OCI-LY1 (cell line): ENCODE measurements at regions not wholly inside any gene's neighbourhood (a gene's known extent, or its start where the extent isn't known, plus 50 kb on each side); places are given as distances from the start of the nearest gene placed in this dataset.
"Not testable (repeated sequence)": the region's sequence is repeated elsewhere in the genome, so short reads cannot be mapped to it uniquely, and the experiment has no call there.

Experiments
- H2AFZ ChIP-seq: fragments of 200-600 bp; sonication (generic), shearing (Covaris generic); 2 replicates; pipeline ENCODE4 v1.6.0; 2014; ENCODE audit warnings: antibody characterized with exemption, mild to moderate bottlenecking, low read length
- H3F3A ChIP-seq: fragments of 200-600 bp; sonication (generic), shearing (Covaris generic); 2 replicates; pipeline ENCODE4 v1.6.0; 2014; ENCODE audit warnings: mild to moderate bottlenecking, antibody characterized with exemption, low read length, moderate library complexity; ENCODE audit not compliant: insufficient read depth
- H3K27ac ChIP-seq: fragments of 200-600 bp; sonication (generic); 2 replicates; pipeline ENCODE4 v1.5.1; 2014; ENCODE audit warnings: low read length, mixed run types, mild to moderate bottlenecking, low read depth; ENCODE audit not compliant: poor library complexity, severe bottlenecking
- H3K27me3 ChIP-seq: fragments of 200-600 bp; sonication (generic); 2 replicates; pipeline ENCODE4 v1.6.0; 2014; ENCODE audit warnings: antibody characterized with exemption, mild to moderate bottlenecking, low read length, moderate library complexity; ENCODE audit not compliant: insufficient read depth
- H3K36me3 ChIP-seq: fragments of 200-600 bp; sonication (generic); 2 replicates; pipeline ENCODE4 v1.6.1; 2014; ENCODE audit warnings: mild to moderate bottlenecking, antibody characterized with exemption, low read length, moderate library complexity, mixed read lengths; ENCODE audit not compliant: insufficient read depth
- H3K4me1 ChIP-seq: fragments of 200-600 bp; sonication (generic); 2 replicates; pipeline ENCODE4 v1.5.1; 2014; ENCODE audit warnings: mild to moderate bottlenecking, low read length, moderate library complexity; ENCODE audit not compliant: insufficient read depth, severe bottlenecking
- H3K4me2 ChIP-seq: fragments of 200-600 bp; sonication (generic), shearing (Covaris generic); 2 replicates; pipeline ENCODE4 v1.6.1; 2014; ENCODE audit warnings: low read length
- H3K4me3 ChIP-seq: fragments of 200-600 bp; sonication (generic); 2 replicates; pipeline ENCODE4 v1.5.1; 2014; ENCODE audit warnings: low read length, low read depth, mild to moderate bottlenecking, mixed read lengths; ENCODE audit not compliant: poor library complexity, severe bottlenecking
- H3K79me2 ChIP-seq: fragments of 200-600 bp; shearing (Covaris generic); 2 replicates; pipeline ENCODE4 v1.6.1; 2016; ENCODE audit warnings: mixed run types, low read length, mixed read lengths; ENCODE audit not compliant: insufficient read depth
- H3K9ac ChIP-seq: fragments of 200-600 bp; sonication (generic), shearing (Covaris generic); 2 replicates; pipeline ENCODE4 v1.6.1; 2014; ENCODE audit warnings: mild to moderate bottlenecking, low read length, mixed read lengths
- H3K9me2 ChIP-seq: fragments of 200-600 bp; sonication (generic), shearing (Covaris generic); 2 replicates; pipeline ENCODE4 v1.6.1; 2014; ENCODE audit warnings: low read depth, mild to moderate bottlenecking, low read length, mixed read lengths
- H3K9me3 ChIP-seq: fragments of 200-600 bp; shearing (Covaris generic); 2 replicates; pipeline ENCODE4 v1.6.1; 2014; ENCODE audit warnings: low read length, mixed read lengths
- H4K20me1 ChIP-seq: fragments of 200-600 bp; sonication (generic), shearing (Covaris generic); 2 replicates; pipeline ENCODE4 v1.6.0; 2016; ENCODE audit warnings: mild to moderate bottlenecking, low read length; ENCODE audit not compliant: insufficient read depth
- CTCF ChIP-seq: fragments of 200-600 bp; sonication (generic), shearing (Covaris generic); IDR thresholded peaks from 2 replicates; pipeline ENCODE4 v1.5.1; 2017; ENCODE audit warnings: mild to moderate bottlenecking, antibody characterized with exemption, low read length, moderate library complexity, mixed read lengths
- EZH2 ChIP-seq: fragments of 200-600 bp; sonication (generic), shearing (Covaris generic); IDR thresholded peaks from 2 replicates; pipeline ENCODE4 v1.8.0; 2017; ENCODE audit warnings: borderline replicate concordance, mixed run types, mild to moderate bottlenecking, antibody characterized with exemption, low read length, moderate library complexity, mixed read lengths

GRCh38 chr3:178359728-178360127 is 176.5 kb upstream of the KCNMB2 start:
- H3K9ac ChIP-seq, result no peak overlapping the region
- no peak overlapping the region for H3K27ac ChIP-seq
- H3K4me3 ChIP-seq, result no peak overlapping the region
- H3K9me3 ChIP-seq, result no peaks in the 10 kb centered on the region
- H3K79me2 ChIP-seq, result no peaks in the 10 kb centered on the region
- no peak for TF ChIP-seq EZH2
- no peak for TF ChIP-seq CTCF
- H3K4me1 ChIP-seq, result no peaks in the 10 kb centered on the region
- H3K9me2 ChIP-seq, result no peaks in the 10 kb centered on the region
- no peaks in the 10 kb centered on the region for H3K27me3 ChIP-seq
- H4K20me1 ChIP-seq, result no peaks in the 10 kb centered on the region
- no peak overlapping the region for H3K4me2 ChIP-seq
- H3F3A ChIP-seq, result no peaks in the 10 kb centered on the region
- H3K36me3 ChIP-seq, result no peaks in the 10 kb centered on the region
- H2AFZ ChIP-seq, result no peak overlapping the region

- H3K4me1 ChIP-seq, H2AFZ ChIP-seq, H3K79me2 ChIP-seq, H3K4me2 ChIP-seq, H3K36me3 ChIP-seq, H3F3A ChIP-seq, H3K9me2 ChIP-seq, H3K27ac ChIP-seq, H3K27me3 ChIP-seq, H3K9ac ChIP-seq, H3K4me3 ChIP-seq, H3K9me3 ChIP-seq, H4K20me1 ChIP-seq: not testable (repeated sequence)
These were observed 173.2 kb upstream of the KCNMB2 start for GRCh38 chr3:178363048-178363447.

- Histone ChIP-seq H3K9ac (no peak overlapping the region), H3K27me3 (no peaks in the 10 kb centered on the region), H2AFZ (no peak overlapping the region), H3K4me2 (no peak overlapping the region), H3K36me3 (no peaks in the 10 kb centered on the region), H3K27ac (no peak overlapping the region), H3K4me3 (no peak overlapping the region), H3K9me3 (no peaks in the 10 kb centered on the region), H3K4me1 (no peaks in the 10 kb centered on the region), H4K20me1 (no peaks in the 10 kb centered on the region), H3K9me2 (no peaks in the 10 kb centered on the region), H3F3A (no peaks in the 10 kb centered on the region), H3K79me2 (no peaks in the 10 kb centered on the region)
- TF ChIP-seq CTCF (no peak), EZH2 (no peak)
These were observed 168.2 kb upstream of the KCNMB2 start for GRCh38 chr3:178367817-178368617.

- H3K4me1 ChIP-seq, result no peaks in the 10 kb centered on the region
- TF ChIP-seq EZH2 (no peak), CTCF (no peak)
These were observed 167.2 kb upstream of the KCNMB2 start for GRCh38 chr3:178369006-178369405.

More at GRCh38 chr3:178369006-178369405, 167.2 kb upstream of the KCNMB2 start:
- H3K36me3 ChIP-seq, result no peaks in the 10 kb centered on the region
- no peaks in the 10 kb centered on the region for H3K27me3 ChIP-seq
- H3K9ac ChIP-seq, result no peak overlapping the region
- no peaks in the 10 kb centered on the region for H3F3A ChIP-seq
- H3K27ac ChIP-seq, result no peak overlapping the region
- no peaks in the 10 kb centered on the region for H3K9me2 ChIP-seq
- no peaks in the 10 kb centered on the region for H3K79me2 ChIP-seq
- H3K4me2 ChIP-seq, result no peak overlapping the region
- H4K20me1 ChIP-seq, result no peaks in the 10 kb centered on the region
- no peaks in the 10 kb centered on the region for H3K9me3 ChIP-seq
- no peak overlapping the region for H3K4me3 ChIP-seq
- H2AFZ ChIP-seq, result no peak overlapping the region
